NB4 (cell line): ENCODE measurements at regions not wholly inside any gene's neighbourhood (a gene's known extent, or its start where the extent isn't known, plus 50 kb on each side); places are given as distances from the start of the nearest gene placed in this dataset.

Experiments
- MYC ChIP-seq: IDR thresholded peaks from 2 replicates; pipeline ENCODE4 v1.6.1; 2011; ENCODE audit warnings: low read depth, low read length
- POLR2A ChIP-seq: IDR thresholded peaks from 2 replicates; pipeline ENCODE4 v1.6.1; 2011; ENCODE audit warnings: mild to moderate bottlenecking; ENCODE audit not compliant: insufficient read length; ENCODE audit errors: extremely low read depth
- TF ChIP-seq, protein P1 (sequence below): IDR thresholded peaks from 2 replicates; pipeline ENCODE4 v1.6.1; 2011; ENCODE audit warnings: low read depth, low read length
- TF ChIP-seq, protein P2 (sequence below): IDR thresholded peaks from one replicate; pipeline ENCODE4 v1.5.1; 2012; ENCODE audit warnings: low read depth, low read length

DNA sequence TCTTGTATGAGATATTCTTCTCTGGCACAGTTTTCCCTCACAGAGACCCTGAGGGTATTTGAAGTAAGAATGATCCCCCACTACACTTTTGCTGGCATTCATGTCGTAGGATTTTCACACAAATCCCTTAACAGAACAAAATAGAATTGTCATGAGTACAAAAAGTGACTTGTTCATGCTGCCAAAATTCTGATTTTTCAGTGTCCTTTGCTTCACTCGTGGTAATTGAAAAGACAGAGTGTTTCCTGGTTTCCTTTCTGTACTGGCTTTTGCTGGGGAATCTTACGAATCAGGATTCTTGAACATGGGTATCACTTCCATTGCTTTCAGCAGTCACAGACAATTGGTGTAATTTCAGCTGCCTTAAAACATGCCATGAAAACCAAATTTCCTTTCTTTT lies 756.3 kb downstream of the REEP3 start:
- TF ChIP-seq, protein P1, sequence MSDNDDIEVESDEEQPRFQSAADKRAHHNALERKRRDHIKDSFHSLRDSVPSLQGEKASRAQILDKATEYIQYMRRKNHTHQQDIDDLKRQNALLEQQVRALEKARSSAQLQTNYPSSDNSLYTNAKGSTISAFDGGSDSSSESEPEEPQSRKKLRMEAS, result no peak
- TF ChIP-seq, protein P2, sequence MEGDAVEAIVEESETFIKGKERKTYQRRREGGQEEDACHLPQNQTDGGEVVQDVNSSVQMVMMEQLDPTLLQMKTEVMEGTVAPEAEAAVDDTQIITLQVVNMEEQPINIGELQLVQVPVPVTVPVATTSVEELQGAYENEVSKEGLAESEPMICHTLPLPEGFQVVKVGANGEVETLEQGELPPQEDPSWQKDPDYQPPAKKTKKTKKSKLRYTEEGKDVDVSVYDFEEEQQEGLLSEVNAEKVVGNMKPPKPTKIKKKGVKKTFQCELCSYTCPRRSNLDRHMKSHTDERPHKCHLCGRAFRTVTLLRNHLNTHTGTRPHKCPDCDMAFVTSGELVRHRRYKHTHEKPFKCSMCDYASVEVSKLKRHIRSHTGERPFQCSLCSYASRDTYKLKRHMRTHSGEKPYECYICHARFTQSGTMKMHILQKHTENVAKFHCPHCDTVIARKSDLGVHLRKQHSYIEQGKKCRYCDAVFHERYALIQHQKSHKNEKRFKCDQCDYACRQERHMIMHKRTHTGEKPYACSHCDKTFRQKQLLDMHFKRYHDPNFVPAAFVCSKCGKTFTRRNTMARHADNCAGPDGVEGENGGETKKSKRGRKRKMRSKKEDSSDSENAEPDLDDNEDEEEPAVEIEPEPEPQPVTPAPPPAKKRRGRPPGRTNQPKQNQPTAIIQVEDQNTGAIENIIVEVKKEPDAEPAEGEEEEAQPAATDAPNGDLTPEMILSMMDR, result no peak
- no peak for TF ChIP-seq POLR2A
- no peak for TF ChIP-seq MYC
